WTC11 (cell line): ENCODE measurements at regions not wholly inside any gene's neighbourhood (a gene's known extent, or its start where the extent isn't known, plus 50 kb on each side); places are given as distances from the start of the nearest gene placed in this dataset.

Experiments used
- ATAC-seq: fragments of 200-7000 bp; cut with Tn5 transposase; 2 replicates; pipeline ENCODE4 v1.10.0; 2021; ENCODE audit warnings: mild to moderate bottlenecking, moderate library complexity
- CTCF ChIA-PET: fragments of 300-600 bp; sonication (Branson Sonifier 250); formaldehyde crosslinking; loops from one replicate; lab custom pipeline; 2021; ENCODE audit warnings: antibody characterized with exemption; lab: Charles Lee
- POLR2A ChIA-PET: fragments of 350-600 bp; sonication (Branson Sonifier 250); formaldehyde crosslinking; loops from one replicate; lab custom pipeline; 2021; ENCODE audit warnings: antibody characterized with exemption; lab: Charles Lee
- DNase-seq: peaks from one replicate; pipeline ENCODE4 v3.0.0; 2021; ENCODE audit warnings: low spot score
- H3K27ac Mint-ChIP-seq: 2 replicates; pipeline ENCODE4 v1.8.0; 2021; ENCODE audit warnings: mixed read lengths
- H3K27me3 Mint-ChIP-seq: 2 replicates; pipeline ENCODE4 v1.8.0; 2021; ENCODE audit warnings: low read depth, mild to moderate bottlenecking, moderate library complexity, mixed read lengths
- H3K36me3 Mint-ChIP-seq: 2 replicates; pipeline ENCODE4 v1.8.0; 2021; ENCODE audit warnings: mixed read lengths
- H3K4me1 Mint-ChIP-seq: 2 replicates; pipeline ENCODE4 v1.8.0; 2022; ENCODE audit warnings: mixed read lengths
- H3K4me3 Mint-ChIP-seq: 2 replicates; pipeline ENCODE4 v1.8.0; 2021; ENCODE audit warnings: mild to moderate bottlenecking, moderate library complexity, mixed read lengths
- H3K9me3 Mint-ChIP-seq: 2 replicates; pipeline ENCODE4 v1.8.0; 2021; ENCODE audit warnings: mixed read lengths
- ATF2 ChIP-seq: sonication (generic); formaldehyde crosslinking; IDR thresholded peaks from 2 replicates; pipeline ENCODE4 v1.8.1; 2022; ENCODE audit warnings: low read depth, missing genetic modification reagents, borderline replicate concordance
- E2F5 ChIP-seq: sonication (generic); formaldehyde crosslinking; IDR thresholded peaks from 2 replicates; pipeline ENCODE4 v1.8.1; 2022; ENCODE audit warnings: mild to moderate bottlenecking, moderate library complexity, missing genetic modification reagents
- EMX1 ChIP-seq: fragments of 250-450 bp; sonication (Bioruptor Pico); IDR thresholded peaks from 2 replicates; pipeline ENCODE4 v1.8.0; 2021; ENCODE audit warnings: mild to moderate bottlenecking
- FOXK1 ChIP-seq: sonication (generic); formaldehyde crosslinking; IDR thresholded peaks from 2 replicates; pipeline ENCODE4 v1.8.0; 2022; ENCODE audit warnings: mild to moderate bottlenecking, moderate library complexity, missing genetic modification reagents
- FOXP1 ChIP-seq: sonication (generic); formaldehyde crosslinking; IDR thresholded peaks from 2 replicates; pipeline ENCODE4 v1.8.0; 2022; ENCODE audit warnings: missing genetic modification reagents, mild to moderate bottlenecking, moderate library complexity, borderline replicate concordance
- GTF2I ChIP-seq: fragments of 250-450 bp; sonication (Bioruptor Pico); conservative IDR thresholded peaks from 2 replicates; pipeline ENCODE4 v1.4.0; 2021; ENCODE audit warnings: mild to moderate bottlenecking
- JAZF1 ChIP-seq: fragments of 250-450 bp; sonication (Bioruptor Pico); IDR thresholded peaks from 2 replicates; pipeline ENCODE4 v1.9.0; 2021; ENCODE audit warnings: moderate library complexity, mild to moderate bottlenecking, inconsistent platforms
- NFATC4 ChIP-seq: fragments of 250-450 bp; sonication (Bioruptor Pico); IDR thresholded peaks from 2 replicates; pipeline ENCODE4 v1.9.0; 2021; ENCODE audit warnings: mild to moderate bottlenecking
- OVOL2 ChIP-seq: fragments of 250-450 bp; sonication (Bioruptor Pico); IDR thresholded peaks from 2 replicates; pipeline ENCODE4 v1.9.0; 2021; ENCODE audit warnings: mild to moderate bottlenecking, borderline replicate concordance
- SOX15 ChIP-seq: fragments of 250-450 bp; sonication (Bioruptor Pico); IDR thresholded peaks from 2 replicates; pipeline ENCODE4 v1.9.0; 2021; ENCODE audit warnings: mild to moderate bottlenecking
- TEAD1 ChIP-seq: sonication (generic); formaldehyde crosslinking; IDR thresholded peaks from 2 replicates; pipeline ENCODE4 v1.8.0; 2022; ENCODE audit warnings: mild to moderate bottlenecking, missing genetic modification reagents
- TEAD4 ChIP-seq: sonication (generic); formaldehyde crosslinking; IDR thresholded peaks from 2 replicates; pipeline ENCODE4 v1.8.0; 2022; ENCODE audit warnings: mild to moderate bottlenecking, missing genetic modification reagents
- TP53 ChIP-seq: sonication (generic); formaldehyde crosslinking; IDR thresholded peaks from 2 replicates; pipeline ENCODE4 v1.8.1; 2023; ENCODE audit warnings: mild to moderate bottlenecking, missing genetic modification reagents
- USF2 ChIP-seq: sonication (generic); formaldehyde crosslinking; IDR thresholded peaks from 2 replicates; pipeline ENCODE4 v1.8.1; 2023; ENCODE audit warnings: mild to moderate bottlenecking, missing genetic modification reagents, moderate library complexity
- ZBTB43 ChIP-seq: sonication (generic); formaldehyde crosslinking; IDR thresholded peaks from 2 replicates; pipeline ENCODE4 v1.8.1; 2023; ENCODE audit warnings: mild to moderate bottlenecking, missing genetic modification reagents
- ZNF317 ChIP-seq: sonication (generic); formaldehyde crosslinking; IDR thresholded peaks from 2 replicates; pipeline ENCODE4 v1.8.1; 2023; ENCODE audit warnings: low read depth, mild to moderate bottlenecking, moderate library complexity, missing genetic modification reagents, borderline replicate concordance
- ZNF396 ChIP-seq: fragments of 250-450 bp; sonication (Bioruptor Pico); IDR thresholded peaks from 2 replicates; pipeline ENCODE4 v1.8.0; 2021; ENCODE audit warnings: mild to moderate bottlenecking, moderate library complexity, borderline replicate concordance
- ZNF423 ChIP-seq: fragments of 250-450 bp; sonication (Bioruptor Pico); IDR thresholded peaks from 2 replicates; pipeline ENCODE4 v2.1.2; 2022; ENCODE audit warnings: mild to moderate bottlenecking, moderate library complexity
- ZNF425 ChIP-seq: fragments of 250-450 bp; sonication (Bioruptor Pico); conservative IDR thresholded peaks from 2 replicates; pipeline ENCODE4 v1.9.0; 2021; ENCODE audit warnings: mild to moderate bottlenecking
- ZNF671 ChIP-seq: fragments of 250-450 bp; sonication (Bioruptor Pico); IDR thresholded peaks from 2 replicates; pipeline ENCODE4 v1.8.0; 2021; ENCODE audit warnings: mild to moderate bottlenecking

- Mint-ChIP-seq H3K27ac (no peak overlapping the region), H3K4me1 (peaks cover 3% of the 10 kb centered on the region; the same call in 1 of the 2 replicates), H3K27me3 (no peaks in the 10 kb centered on the region; the same call in 1 of the 2 replicates), H3K9me3 (no peaks in the 10 kb centered on the region), H3K36me3 (no peaks in the 10 kb centered on the region), H3K4me3 (no peak overlapping the region)
- DNase-seq, result no peak
- ATAC-seq, result no peak
- CTCF ChIA-PET, result no interaction called here
- no peak for TF ChIP-seq E2F5 (CRISPR knock-in tag)
- no peak for TF ChIP-seq SOX15 (CRISPR knock-in tag)
- TF ChIP-seq OVOL2 (CRISPR knock-in tag), result no peak
- TF ChIP-seq NFATC4 (CRISPR knock-in tag), result no peak
- TF ChIP-seq GTF2I (CRISPR knock-in tag), result no peak
- no peak for TF ChIP-seq ZNF396
- no peak for TF ChIP-seq JAZF1 (CRISPR knock-in tag)
- TF ChIP-seq TP53, result no peak
- POLR2A ChIA-PET, result no interaction called here
Observed at GRCh38 chrX:10828640-10829039, 208.3 kb upstream of the MID1 start.

- TF ChIP-seq ZNF423 (CRISPR knock-in tag), result no peak
- no peak for TF ChIP-seq FOXP1 (CRISPR knock-in tag)
- Mint-ChIP-seq H3K27me3 (no peaks in the 10 kb centered on the region), H3K4me3 (no peak overlapping the region), H3K4me1 (peaks cover 3% of the 10 kb centered on the region; the same call in 1 of the 2 replicates), H3K9me3 (no peaks in the 10 kb centered on the region), H3K27ac (no peak overlapping the region), H3K36me3 (no peaks in the 10 kb centered on the region)
- ATAC-seq, result no peak
- POLR2A ChIA-PET, result no interaction called here
- DNase-seq, result no peak
- CTCF ChIA-PET, result no interaction called here
Observed at GRCh38 chrX:10831716-10832502, 211.5 kb upstream of the MID1 start.

- peaks cover 3% of the 10 kb centered on the region; the same call in 1 of the 2 replicates for H3K4me1 Mint-ChIP-seq
- no peak overlapping the region for H3K27ac Mint-ChIP-seq
- DNase-seq (peak; percentile 29), ATAC-seq (peak; percentile 94)
- H3K9me3 Mint-ChIP-seq, result no peaks in the 10 kb centered on the region
- CTCF ChIA-PET, result interaction anchor here (0.9 kb wide), 1 partner anchor 64 kb away, joined by 3 read pairs; no protein-coding TSS in a partner anchor
- POLR2A ChIA-PET, result no interaction called here
- no peaks in the 10 kb centered on the region for H3K36me3 Mint-ChIP-seq
- H3K27me3 Mint-ChIP-seq, result no peaks in the 10 kb centered on the region
- H3K4me3 Mint-ChIP-seq, result no peak overlapping the region
- no peak for TF ChIP-seq TEAD4 (CRISPR knock-in tag)
- TF ChIP-seq EMX1, result no peak
- TF ChIP-seq ZNF671 (CRISPR knock-in tag), result no peak
- no peak for TF ChIP-seq ZNF425 (CRISPR knock-in tag)
- TF ChIP-seq TEAD1 (CRISPR knock-in tag), result no peak
- no peak for TF ChIP-seq USF2 (CRISPR knock-in tag)
- TF ChIP-seq ZNF317, result no peak
- TF ChIP-seq FOXK1, result no peak
- TF ChIP-seq ATF2 (CRISPR knock-in tag), result no peak
- TF ChIP-seq ZBTB43 (CRISPR knock-in tag), result no peak
Observed at GRCh38 chrX:10833299-10834169, 213.1 kb upstream of the MID1 start.
